A673 (cell line): ENCODE measurements at regions not wholly inside any gene's neighbourhood (a gene's known extent, or its start where the extent isn't known, plus 50 kb on each side); places are given as distances from the start of the nearest gene placed in this dataset.

Experiments used
- EZH2 ChIP-seq: fragments of 200-600 bp; sonication (generic); IDR thresholded peaks from 2 replicates; pipeline ENCODE4 v1.6.1; 2017; ENCODE audit warnings: borderline replicate concordance, low read depth, mild to moderate bottlenecking, mixed read lengths, antibody characterized with exemption, low read length; ENCODE audit not compliant: poor library complexity, severe bottlenecking
- TF ChIP-seq, protein P1 (sequence below): fragments of 300-800, 200-600 bp; sonication (generic); conservative IDR thresholded peaks from 2 replicates; pipeline ENCODE4 v1.5.1; 2017; ENCODE audit warnings: low read depth, mild to moderate bottlenecking, antibody characterized with exemption, low read length, moderate library complexity, mixed read lengths

DNA sequence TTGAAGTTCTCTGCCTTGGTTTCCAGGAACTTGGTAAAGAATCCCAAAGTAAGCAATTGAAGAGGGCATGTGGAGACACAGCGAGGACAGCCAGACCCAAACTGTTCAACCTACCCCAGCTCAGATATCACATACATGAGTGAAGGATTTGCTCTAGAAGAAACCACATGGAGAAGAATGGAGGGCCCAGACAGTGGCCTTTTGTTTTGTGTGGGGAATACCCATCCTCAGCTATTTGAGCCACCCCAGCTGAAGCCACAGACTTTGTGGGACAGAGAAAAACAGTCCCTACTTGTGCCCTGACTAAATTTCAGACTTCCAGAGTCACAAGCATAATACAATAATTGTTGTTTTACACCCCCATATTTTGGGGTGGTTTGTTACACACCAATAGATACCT, 387.1 kb downstream of the ZSWIM6 start:
- TF ChIP-seq, protein P1, sequence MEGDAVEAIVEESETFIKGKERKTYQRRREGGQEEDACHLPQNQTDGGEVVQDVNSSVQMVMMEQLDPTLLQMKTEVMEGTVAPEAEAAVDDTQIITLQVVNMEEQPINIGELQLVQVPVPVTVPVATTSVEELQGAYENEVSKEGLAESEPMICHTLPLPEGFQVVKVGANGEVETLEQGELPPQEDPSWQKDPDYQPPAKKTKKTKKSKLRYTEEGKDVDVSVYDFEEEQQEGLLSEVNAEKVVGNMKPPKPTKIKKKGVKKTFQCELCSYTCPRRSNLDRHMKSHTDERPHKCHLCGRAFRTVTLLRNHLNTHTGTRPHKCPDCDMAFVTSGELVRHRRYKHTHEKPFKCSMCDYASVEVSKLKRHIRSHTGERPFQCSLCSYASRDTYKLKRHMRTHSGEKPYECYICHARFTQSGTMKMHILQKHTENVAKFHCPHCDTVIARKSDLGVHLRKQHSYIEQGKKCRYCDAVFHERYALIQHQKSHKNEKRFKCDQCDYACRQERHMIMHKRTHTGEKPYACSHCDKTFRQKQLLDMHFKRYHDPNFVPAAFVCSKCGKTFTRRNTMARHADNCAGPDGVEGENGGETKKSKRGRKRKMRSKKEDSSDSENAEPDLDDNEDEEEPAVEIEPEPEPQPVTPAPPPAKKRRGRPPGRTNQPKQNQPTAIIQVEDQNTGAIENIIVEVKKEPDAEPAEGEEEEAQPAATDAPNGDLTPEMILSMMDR = no peak
- no peak for TF ChIP-seq EZH2
